ENCODE measurements at regions not wholly inside any gene's neighbourhood (a gene's known extent, or its start where the extent isn't known, plus 50 kb on each side); places are given as distances from the start of the nearest gene placed in this dataset.

DNA sequence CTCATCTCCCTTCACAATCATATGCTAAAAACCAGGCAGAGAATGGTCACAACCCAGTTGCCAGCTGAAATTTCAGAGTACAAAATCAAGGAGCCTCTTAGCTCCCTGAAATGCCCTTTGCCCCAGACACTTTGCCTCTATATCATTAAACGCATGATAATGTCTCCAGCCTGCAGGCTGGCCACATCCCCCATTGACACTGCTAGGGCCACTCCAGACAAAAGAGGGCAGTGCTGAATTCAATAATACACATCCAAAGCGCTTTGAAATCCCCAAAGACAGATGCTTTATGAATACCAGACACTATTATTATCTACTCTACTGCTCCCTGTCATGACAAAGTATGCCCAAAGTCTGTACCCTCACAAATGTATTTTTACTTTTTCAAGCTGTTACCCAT lies 348.3 kb upstream of the POU3F2 start:
- TF ChIP-seq, protein P1, sequence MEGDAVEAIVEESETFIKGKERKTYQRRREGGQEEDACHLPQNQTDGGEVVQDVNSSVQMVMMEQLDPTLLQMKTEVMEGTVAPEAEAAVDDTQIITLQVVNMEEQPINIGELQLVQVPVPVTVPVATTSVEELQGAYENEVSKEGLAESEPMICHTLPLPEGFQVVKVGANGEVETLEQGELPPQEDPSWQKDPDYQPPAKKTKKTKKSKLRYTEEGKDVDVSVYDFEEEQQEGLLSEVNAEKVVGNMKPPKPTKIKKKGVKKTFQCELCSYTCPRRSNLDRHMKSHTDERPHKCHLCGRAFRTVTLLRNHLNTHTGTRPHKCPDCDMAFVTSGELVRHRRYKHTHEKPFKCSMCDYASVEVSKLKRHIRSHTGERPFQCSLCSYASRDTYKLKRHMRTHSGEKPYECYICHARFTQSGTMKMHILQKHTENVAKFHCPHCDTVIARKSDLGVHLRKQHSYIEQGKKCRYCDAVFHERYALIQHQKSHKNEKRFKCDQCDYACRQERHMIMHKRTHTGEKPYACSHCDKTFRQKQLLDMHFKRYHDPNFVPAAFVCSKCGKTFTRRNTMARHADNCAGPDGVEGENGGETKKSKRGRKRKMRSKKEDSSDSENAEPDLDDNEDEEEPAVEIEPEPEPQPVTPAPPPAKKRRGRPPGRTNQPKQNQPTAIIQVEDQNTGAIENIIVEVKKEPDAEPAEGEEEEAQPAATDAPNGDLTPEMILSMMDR (IDR thresholded peaks at IDR 0.05; ENCODE audit: low read depth, low read length, poor library complexity, severe bottlenecking): no peak
- no peak for TF ChIP-seq EZH2phosphoT487 (IDR thresholded peaks at IDR 0.05; ENCODE audit: borderline replicate concordance, low read length)
